Neural crest cell (in vitro differentiated cells): ENCODE measurements at regions not wholly inside any gene's neighbourhood (a gene's known extent, or its start where the extent isn't known, plus 50 kb on each side); places are given as distances from the start of the nearest gene placed in this dataset.
A peak's percentile ranks its signal among the peaks of the same experiment; 100 is the strongest.

ENCODE experiments used
- DNase-seq: peaks from one replicate; pipeline ENCODE4 v3.0.0; 2021; ENCODE audit warnings: low read depth, mixed read lengths, low spot score
- H3K27ac Mint-ChIP-seq: one replicate; pipeline ENCODE4 v1.8.0; 2021; ENCODE audit warnings: mild to moderate bottlenecking, mixed read lengths; ENCODE audit not compliant: unreplicated experiment
- H3K27me3 Mint-ChIP-seq: 2 replicates; pipeline ENCODE4 v1.8.0; 2021; ENCODE audit warnings: low read depth, mild to moderate bottlenecking, mixed read lengths
- H3K36me3 Mint-ChIP-seq: 2 replicates; pipeline ENCODE4 v1.8.0; 2021; ENCODE audit warnings: low read depth, mild to moderate bottlenecking, mixed read lengths
- H3K4me1 Mint-ChIP-seq: 2 replicates; pipeline ENCODE4 v1.8.0; 2021; ENCODE audit warnings: mixed read lengths
- H3K4me3 Mint-ChIP-seq: one replicate; pipeline ENCODE4 v1.8.0; 2021; ENCODE audit warnings: mild to moderate bottlenecking, mixed read lengths
- H3K9me3 Mint-ChIP-seq: 2 replicates; pipeline ENCODE4 v1.8.0; 2021; ENCODE audit warnings: mixed read lengths
- TF ChIP-seq, protein P1 (sequence below): fragments of 200-600 bp; sonication (generic); conservative IDR thresholded peaks from 2 replicates; pipeline ENCODE4 v1.5.0; 2021; ENCODE audit warnings: antibody characterized with exemption, mild to moderate bottlenecking

GRCh38 chr6:134436950-134437349, 119.0 kb upstream of the SGK1 start:
- no peaks in the 10 kb centered on the region for H3K27me3 Mint-ChIP-seq
- H3K4me3 Mint-ChIP-seq = no peak overlapping the region
- no peaks in the 10 kb centered on the region for H3K36me3 Mint-ChIP-seq
- H3K4me1 Mint-ChIP-seq = peaks cover 15% of the 10 kb centered on the region
- no peak overlapping the region for H3K27ac Mint-ChIP-seq
- H3K9me3 Mint-ChIP-seq = no peaks in the 10 kb centered on the region
- TF ChIP-seq, protein P1, sequence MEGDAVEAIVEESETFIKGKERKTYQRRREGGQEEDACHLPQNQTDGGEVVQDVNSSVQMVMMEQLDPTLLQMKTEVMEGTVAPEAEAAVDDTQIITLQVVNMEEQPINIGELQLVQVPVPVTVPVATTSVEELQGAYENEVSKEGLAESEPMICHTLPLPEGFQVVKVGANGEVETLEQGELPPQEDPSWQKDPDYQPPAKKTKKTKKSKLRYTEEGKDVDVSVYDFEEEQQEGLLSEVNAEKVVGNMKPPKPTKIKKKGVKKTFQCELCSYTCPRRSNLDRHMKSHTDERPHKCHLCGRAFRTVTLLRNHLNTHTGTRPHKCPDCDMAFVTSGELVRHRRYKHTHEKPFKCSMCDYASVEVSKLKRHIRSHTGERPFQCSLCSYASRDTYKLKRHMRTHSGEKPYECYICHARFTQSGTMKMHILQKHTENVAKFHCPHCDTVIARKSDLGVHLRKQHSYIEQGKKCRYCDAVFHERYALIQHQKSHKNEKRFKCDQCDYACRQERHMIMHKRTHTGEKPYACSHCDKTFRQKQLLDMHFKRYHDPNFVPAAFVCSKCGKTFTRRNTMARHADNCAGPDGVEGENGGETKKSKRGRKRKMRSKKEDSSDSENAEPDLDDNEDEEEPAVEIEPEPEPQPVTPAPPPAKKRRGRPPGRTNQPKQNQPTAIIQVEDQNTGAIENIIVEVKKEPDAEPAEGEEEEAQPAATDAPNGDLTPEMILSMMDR = no peak
- DNase-seq = no peak

DNA sequence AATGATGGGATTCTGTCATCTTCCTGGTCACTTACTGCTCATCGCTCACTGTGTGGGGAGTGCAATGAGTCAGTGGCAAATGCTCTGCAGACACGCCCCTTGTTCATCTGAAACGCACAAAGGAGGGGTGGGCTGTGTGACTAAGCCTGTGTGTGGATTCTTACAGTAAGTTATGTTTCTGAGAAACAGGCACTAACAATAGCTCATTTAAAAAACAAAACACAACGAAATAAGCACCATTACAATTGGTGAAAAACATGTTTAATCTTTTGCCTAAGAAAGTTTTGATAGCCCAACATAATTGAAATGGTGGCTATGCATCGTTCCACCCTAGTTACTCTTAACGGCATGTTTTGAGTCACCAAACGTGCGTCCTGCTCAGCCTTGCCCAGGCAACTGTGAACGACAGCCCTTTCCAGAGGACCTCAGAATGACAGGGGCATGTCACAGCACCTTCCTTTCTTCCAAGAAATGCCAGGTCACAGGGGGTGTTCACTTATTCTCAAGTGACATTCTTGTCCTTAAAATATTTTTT, 118.4 kb upstream of the SGK1 start:
- DNase-seq = no peak
- Mint-ChIP-seq H3K36me3 (no peaks in the 10 kb centered on the region), H3K27ac (no peak overlapping the region), H3K27me3 (no peaks in the 10 kb centered on the region), H3K9me3 (no peaks in the 10 kb centered on the region), H3K4me3 (peak overlapping the region; percentile 7), H3K4me1 (peaks cover 15% of the 10 kb centered on the region)
- TF ChIP-seq, protein P1 = no peak

GRCh38 chr6:134435814-134436280, 117.9 kb upstream of the SGK1 start:
- H3K27me3 Mint-ChIP-seq = no peaks in the 10 kb centered on the region
- H3K9me3 Mint-ChIP-seq = no peaks in the 10 kb centered on the region
- TF ChIP-seq, protein P1 = no peak
- no peak for DNase-seq
- no peak overlapping the region for H3K4me3 Mint-ChIP-seq
- no peaks in the 10 kb centered on the region for H3K36me3 Mint-ChIP-seq
- H3K4me1 Mint-ChIP-seq = peaks cover 15% of the 10 kb centered on the region
- H3K27ac Mint-ChIP-seq = no peak overlapping the region

DNA sequence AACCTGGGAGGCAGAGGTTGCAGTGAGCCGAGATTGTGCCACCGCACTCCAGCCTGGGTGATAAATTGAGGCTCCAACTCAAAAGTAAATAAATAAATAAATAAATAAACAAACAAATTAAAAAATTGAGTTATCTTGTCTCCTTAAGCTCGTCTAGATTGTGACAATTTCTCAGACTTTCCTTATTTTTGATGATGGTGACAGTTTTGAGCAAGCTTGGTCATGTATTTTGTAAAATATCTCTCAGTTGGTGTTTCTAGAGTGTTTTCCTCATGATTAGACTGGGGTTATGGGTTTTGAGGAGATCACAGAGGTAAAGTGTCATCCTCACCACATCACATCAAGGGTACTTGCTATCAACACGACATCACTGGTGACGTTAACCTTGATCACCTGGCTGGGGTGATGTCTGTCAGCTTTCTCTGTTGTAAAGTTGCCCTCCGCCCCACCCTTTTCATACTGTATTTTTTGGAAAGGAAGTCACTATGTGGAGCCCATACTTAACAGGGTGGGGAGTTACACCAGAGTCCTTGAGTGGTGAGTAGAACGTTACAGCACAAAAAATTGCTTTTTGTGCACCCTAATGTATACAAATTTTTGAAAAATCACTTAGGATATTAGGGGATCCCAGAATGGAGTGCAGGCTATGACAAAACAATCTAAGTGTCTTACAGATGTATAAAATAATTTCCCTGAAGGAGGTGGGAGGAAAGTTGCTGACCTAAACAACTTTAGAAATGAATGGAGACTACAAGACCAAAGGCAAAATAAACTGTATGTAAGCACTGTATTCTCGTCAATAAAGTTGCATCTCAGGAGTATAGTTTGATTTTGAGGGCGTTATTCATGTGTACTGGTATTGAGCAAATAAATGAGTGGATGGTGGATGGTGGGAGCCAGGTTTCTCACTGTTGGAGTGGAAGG, 116.4 kb upstream of the SGK1 start:
- Mint-ChIP-seq H3K27me3 (no peaks in the 10 kb centered on the region), H3K27ac (no peak overlapping the region), H3K4me1 (peaks cover 15% of the 10 kb centered on the region), H3K36me3 (no peaks in the 10 kb centered on the region), H3K9me3 (no peaks in the 10 kb centered on the region), H3K4me3 (no peak overlapping the region)
- TF ChIP-seq, protein P1 = no peak
- DNase-seq = no peak

- Mint-ChIP-seq H3K4me3 (no peak overlapping the region), H3K27me3 (no peaks in the 10 kb centered on the region), H3K27ac (no peak overlapping the region), H3K4me1 (peaks cover 15% of the 10 kb centered on the region), H3K9me3 (no peaks in the 10 kb centered on the region), H3K36me3 (no peaks in the 10 kb centered on the region)
- no peak for DNase-seq
- TF ChIP-seq, protein P1 = no peak
Observed at GRCh38 chr6:134432036-134432435, 114.1 kb upstream of the SGK1 start.
